ENCODE measurements at regions not wholly inside any gene's neighbourhood (a gene's known extent, or its start where the extent isn't known, plus 50 kb on each side); places are given as distances from the start of the nearest gene placed in this dataset.

- Histone ChIP-seq H3K27me3 (replicated peaks in 1 of 2; ENCODE audit: control insufficient read depth in 2 of 2, insufficient read depth in 2 of 2, low read length in 1 of 2) (no peaks in the 10 kb centered on the region; a peak in 1 of 4 replicates), H3K79me2 (ENCODE audit: control insufficient read depth, insufficient read depth, low read length) (no peaks in the 10 kb centered on the region), H3K27ac (ENCODE audit: control insufficient read depth, insufficient read depth) (no peak overlapping the region), H4K20me1 (ENCODE audit: control insufficient read depth, insufficient read depth) (no peaks in the 10 kb centered on the region), H3K36me3 (ENCODE audit: control insufficient read depth in 2 of 2, insufficient read depth in 2 of 2, low read length in 1 of 2) (no peaks in the 10 kb centered on the region), H3K4me2 (ENCODE audit: control insufficient read depth, insufficient read depth) (no peak overlapping the region), H3K4me1 (ENCODE audit: control insufficient read depth, insufficient read depth, low read length) (no peaks in the 10 kb centered on the region), H2AFZ (ENCODE audit: control insufficient read depth, low read depth, low read length) (no peak overlapping the region), H3K4me3 (no peak overlapping the region), H3K9ac (ENCODE audit: control insufficient read depth, insufficient read depth, low read length) (no peak overlapping the region), H3K9me3 (replicated peaks; ENCODE audit: control insufficient read depth, insufficient read depth, low read length) (no peaks in the 10 kb centered on the region)
- WGBS (ENCODE audit: insufficient coverage, insufficient replicate concordance, low lambda C conversion rate, missing lambda C conversion rate), result 11% methylated on average over 7 of the region's 7 CpGs
- ChIA-PET CTCF (no interaction called here), SMC1A (ENCODE audit: uncharacterized antibody, unreplicated experiment) (no interaction called here), POLR2A (no interaction called here), RAD21 (ENCODE audit: unreplicated experiment) (no interaction called here)
- in situ Hi-C loops (cut with MboI), result no loop called here
- ATAC-seq, result no peak
- BruUV-seq (replicated peaks), result no TSS peak
- FAIRE-seq, result no peak
- intact Hi-C loops (cut with micrococcal nuclease; ENCODE audit: unreplicated experiment), result no loop called here
- DNase-seq (ENCODE audit: low read depth, low spot score), result no peak
- TF ChIP-seq USF1 (IDR thresholded peaks at IDR 0.05; ENCODE audit: borderline replicate concordance, extremely low read length, insufficient read depth, low read depth, low read length), result no peak
- no peak for TF ChIP-seq NR2C1 (IDR thresholded peaks at IDR 0.05)
- no peak for TF ChIP-seq SMAD1 (IDR thresholded peaks at IDR 0.05; ENCODE audit: low read depth, partially characterized antibody)
- TF ChIP-seq BCL11A (IDR thresholded peaks at IDR 0.05; ENCODE audit: low read depth, low read length), result no peak
- no peak for TF ChIP-seq FOXK2 (IDR thresholded peaks at IDR 0.05)
- no peak for TF ChIP-seq SMC3 (IDR thresholded peaks at IDR 0.05; ENCODE audit: borderline replicate concordance, low read length)
- no peak for TF ChIP-seq SKIL (IDR thresholded peaks at IDR 0.05; ENCODE audit: low read depth, poor library complexity, severe bottlenecking)
- no peak for TF ChIP-seq BCLAF1 (IDR thresholded peaks at IDR 0.05)
- TF ChIP-seq PKNOX1 (IDR thresholded peaks at IDR 0.05), result no peak
- TF ChIP-seq LARP7 (IDR thresholded peaks at IDR 0.05), result no peak
- TF ChIP-seq POLR2AphosphoS2 (IDR thresholded peaks at IDR 0.05; ENCODE audit: low read depth, low read length), result no peak
- no peak for TF ChIP-seq NR2F1 (conservative IDR thresholded peaks at IDR 0.05)
- no peak for TF ChIP-seq RUNX3 (IDR thresholded peaks at IDR 0.05; ENCODE audit: low read length)
- TF ChIP-seq BCL3 (IDR thresholded peaks at IDR 0.05; ENCODE audit: borderline replicate concordance, insufficient read depth, low read depth, low read length, poor library complexity, severe bottlenecking), result no peak
- no peak for TF ChIP-seq SIX5 (IDR thresholded peaks at IDR 0.05; ENCODE audit: low read depth, low read length, severe bottlenecking)
- no peak for TF ChIP-seq RELA (IDR thresholded peaks at IDR 0.05; ENCODE audit: borderline replicate concordance, partially characterized antibody)
Measured at GRCh38 chr14:99345472-99345871, 73.5 kb upstream of the BCL11B start.
